ENCODE measurements at regions not wholly inside any gene's neighbourhood (a gene's known extent, or its start where the extent isn't known, plus 50 kb on each side); places are given as distances from the start of the nearest gene placed in this dataset.
A peak's percentile ranks its signal among the peaks of the same experiment; 100 is the strongest.
"Not testable (repeated sequence)": the region's sequence is repeated elsewhere in the genome, so short reads cannot be mapped to it uniquely, and the experiment has no call there.

- ATAC-seq, result peak; percentile 90
- DNase-seq (ENCODE audit: low spot score), result no peak
These were observed 93.4 kb upstream of the KCNE2 start for GRCh38 chr21:34270411-34270810.

GRCh38 chr21:34271189-34271851, 92.5 kb upstream of the KCNE2 start:
- DNase-seq (ENCODE audit: low spot score), result no peak

GRCh38 chr21:34272321-34272720, 91.5 kb upstream of the KCNE2 start:
- DNase-seq (ENCODE audit: low spot score) (no peak), ATAC-seq (no peak)

More at GRCh38 chr21:34271189-34271851, 92.5 kb upstream of the KCNE2 start:
- no peak for ATAC-seq

GRCh38 chr21:34274001-34274400, 89.8 kb upstream of the KCNE2 start:
- DNase-seq (ENCODE audit: low spot score), result no peak

GRCh38 chr21:34276711-34277425, 86.9 kb upstream of the KCNE2 start:
- DNase-seq (ENCODE audit: low spot score) (no peak), ATAC-seq (no peak)

More at GRCh38 chr21:34274001-34274400, 89.8 kb upstream of the KCNE2 start:
- no peak for ATAC-seq

GRCh38 chr21:34278451-34278850, 85.4 kb upstream of the KCNE2 start:
- ATAC-seq, result no peak

GRCh38 chr21:34279285-34279684, 84.5 kb upstream of the KCNE2 start:
- ATAC-seq, result peak; percentile 87

More at GRCh38 chr21:34278451-34278850, 85.4 kb upstream of the KCNE2 start:
- DNase-seq (ENCODE audit: low spot score), result no peak

GRCh38 chr21:34279883-34280282, 83.9 kb upstream of the KCNE2 start:
- ATAC-seq (peak; percentile 77), DNase-seq (ENCODE audit: low spot score) (no peak)

More at GRCh38 chr21:34279285-34279684, 84.5 kb upstream of the KCNE2 start:
- DNase-seq (ENCODE audit: low spot score), result peak; percentile 66

- DNase-seq (ENCODE audit: low spot score), result no peak
These were observed 83.4 kb upstream of the KCNE2 start for GRCh38 chr21:34280389-34280795.

GRCh38 chr21:34280959-34281358, 82.8 kb upstream of the KCNE2 start:
- ATAC-seq (no peak), DNase-seq (ENCODE audit: low spot score) (no peak)

More at GRCh38 chr21:34280389-34280795, 83.4 kb upstream of the KCNE2 start:
- ATAC-seq, result peak; percentile 53

GRCh38 chr21:34282223-34282622, 81.6 kb upstream of the KCNE2 start:
- ATAC-seq (no peak), DNase-seq (ENCODE audit: low spot score) (no peak)

GRCh38 chr21:34284666-34285065, 79.1 kb upstream of the KCNE2 start:
- no peak for DNase-seq (ENCODE audit: low spot score)
- peak; percentile 49 for ATAC-seq

- DNase-seq (ENCODE audit: low spot score); ATAC-seq: not testable (repeated sequence)
These were observed 75.8 kb upstream of the KCNE2 start for GRCh38 chr21:34288042-34288441.

- no peak for ATAC-seq
- DNase-seq (ENCODE audit: low spot score), result no peak
These were observed 74.0 kb upstream of the KCNE2 start for GRCh38 chr21:34289856-34290255.

GRCh38 chr21:34296878-34297277, 66.9 kb upstream of the KCNE2 start:
- no peak for DNase-seq (ENCODE audit: low spot score)
- no peak for ATAC-seq

- ATAC-seq (no peak), DNase-seq (ENCODE audit: low spot score) (no peak)
These were observed 65.2 kb upstream of the KCNE2 start for GRCh38 chr21:34298534-34299167.

- no peak for DNase-seq (ENCODE audit: low spot score)
- ATAC-seq, result no peak
These were observed 64.7 kb upstream of the KCNE2 start for GRCh38 chr21:34299168-34299539.

GRCh38 chr21:34302521-34302920, 61.3 kb upstream of the KCNE2 start:
- ATAC-seq, result no peak
- no peak for DNase-seq (ENCODE audit: low spot score)

GRCh38 chr21:34305605-34306604, 57.9 kb upstream of the KCNE2 start:
- DNase-seq (ENCODE audit: low spot score), result no peak
- ATAC-seq, result no peak

- ATAC-seq (no peak), DNase-seq (ENCODE audit: low spot score) (no peak)
These were observed 55.7 kb upstream of the KCNE2 start for GRCh38 chr21:34307991-34308532.
